GM18517 (cell line): ENCODE measurements at regions not wholly inside any gene's neighbourhood (a gene's known extent, or its start where the extent isn't known, plus 50 kb on each side); places are given as distances from the start of the nearest gene placed in this dataset.

Experiments used
- ATAC-seq: cut with Tn5 transposase; IDR thresholded peaks from one replicate; pipeline ENCODE4 v1.9.1; 2021; ENCODE audit warnings: mild to moderate bottlenecking, moderate library complexity; ENCODE audit not compliant: unreplicated experiment

GRCh38 chr13:84917252-84917878 is 881.9 kb downstream of the SLITRK6 start:
- ATAC-seq, result no peak

GRCh38 chr13:84912720-84913119 is 886.5 kb downstream of the SLITRK6 start:
- ATAC-seq, result no peak

- ATAC-seq, result no peak
These were observed 888.8 kb downstream of the SLITRK6 start for GRCh38 chr13:84910423-84910822.

GRCh38 chr13:84903391-84903790 is 895.8 kb downstream of the SLITRK6 start:
- ATAC-seq, result no peak

- no peak for ATAC-seq
These were observed 897.0 kb downstream of the SLITRK6 start for GRCh38 chr13:84902243-84902642.

GRCh38 chr13:84896128-84896527 is 903.1 kb downstream of the SLITRK6 start:
- ATAC-seq, result no peak

- ATAC-seq, result no peak
These were observed 904.5 kb downstream of the SLITRK6 start for GRCh38 chr13:84894749-84895148.

- ATAC-seq, result no peak
These were observed 913.4 kb downstream of the SLITRK6 start for GRCh38 chr13:84885868-84886267.

- ATAC-seq, result no peak
These were observed 925.3 kb downstream of the SLITRK6 start for GRCh38 chr13:84873951-84874350.

GRCh38 chr13:84870190-84870589 is 929.0 kb downstream of the SLITRK6 start:
- ATAC-seq, result no peak

GRCh38 chr13:84867246-84867645 is 932.0 kb downstream of the SLITRK6 start:
- ATAC-seq, result no peak

GRCh38 chr13:84865783-84866221 is 933.4 kb downstream of the SLITRK6 start:
- no peak for ATAC-seq

GRCh38 chr13:84864341-84864740 is 934.9 kb downstream of the SLITRK6 start:
- no peak for ATAC-seq

GRCh38 chr13:84847107-84847506 is 952.1 kb downstream of the SLITRK6 start:
- ATAC-seq, result no peak

- ATAC-seq, result no peak
These were observed 953.2 kb downstream of the SLITRK6 start for GRCh38 chr13:84845907-84846619.

- no peak for ATAC-seq
These were observed 954.7 kb downstream of the SLITRK6 start for GRCh38 chr13:84844473-84844872.

- ATAC-seq, result no peak
These were observed 955.9 kb downstream of the SLITRK6 start for GRCh38 chr13:84843368-84843767.

- no peak for ATAC-seq
These were observed 951.9 kb upstream of the SLITRK1 start for GRCh38 chr13:84834201-84834600.

GRCh38 chr13:84831666-84832657 is 949.7 kb upstream of the SLITRK1 start:
- ATAC-seq, result no peak

GRCh38 chr13:84823528-84823927 is 941.3 kb upstream of the SLITRK1 start:
- ATAC-seq, result no peak

- no peak for ATAC-seq
These were observed 939.0 kb upstream of the SLITRK1 start for GRCh38 chr13:84821261-84821660.
